DND-41 (cell line): ENCODE measurements at regions not wholly inside any gene's neighbourhood (a gene's known extent, or its start where the extent isn't known, plus 50 kb on each side); places are given as distances from the start of the nearest gene placed in this dataset.

ENCODE experiments used
- EZH2 ChIP-seq: IDR thresholded peaks from 3 replicates; pipeline ENCODE4 v1.6.1; 2012; ENCODE audit warnings: borderline replicate concordance, low read depth, mild to moderate bottlenecking, moderate library complexity, low read length, inconsistent platforms; ENCODE audit not compliant: severe bottlenecking
- TF ChIP-seq, protein P1 (sequence below): IDR thresholded peaks from 2 replicates; pipeline ENCODE4 v1.5.1; 2012; ENCODE audit warnings: borderline replicate concordance, low read length, moderate library complexity, mild to moderate bottlenecking; ENCODE audit not compliant: poor library complexity, severe bottlenecking; ENCODE audit errors: extremely low read depth

DNA sequence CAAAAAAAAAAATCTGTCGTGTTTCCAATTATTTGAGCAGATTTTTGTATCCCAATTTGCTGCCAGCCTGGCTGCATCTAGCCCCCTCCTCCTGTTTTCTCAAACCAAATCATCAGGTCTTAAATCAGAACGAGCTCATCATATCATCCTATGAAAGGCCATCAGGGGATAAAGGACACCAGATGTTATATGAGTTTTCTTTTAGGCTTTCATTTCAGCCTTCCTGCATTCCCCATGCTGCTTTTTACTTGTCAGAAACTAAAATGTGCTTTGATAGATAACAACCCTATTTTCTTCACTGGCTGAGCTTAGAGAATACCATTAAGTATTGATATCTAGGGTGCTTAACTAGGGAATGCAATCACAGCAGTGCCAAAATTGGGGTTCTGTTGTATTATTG, 968.4 kb upstream of the SLC35B3 start:
- TF ChIP-seq, protein P1, sequence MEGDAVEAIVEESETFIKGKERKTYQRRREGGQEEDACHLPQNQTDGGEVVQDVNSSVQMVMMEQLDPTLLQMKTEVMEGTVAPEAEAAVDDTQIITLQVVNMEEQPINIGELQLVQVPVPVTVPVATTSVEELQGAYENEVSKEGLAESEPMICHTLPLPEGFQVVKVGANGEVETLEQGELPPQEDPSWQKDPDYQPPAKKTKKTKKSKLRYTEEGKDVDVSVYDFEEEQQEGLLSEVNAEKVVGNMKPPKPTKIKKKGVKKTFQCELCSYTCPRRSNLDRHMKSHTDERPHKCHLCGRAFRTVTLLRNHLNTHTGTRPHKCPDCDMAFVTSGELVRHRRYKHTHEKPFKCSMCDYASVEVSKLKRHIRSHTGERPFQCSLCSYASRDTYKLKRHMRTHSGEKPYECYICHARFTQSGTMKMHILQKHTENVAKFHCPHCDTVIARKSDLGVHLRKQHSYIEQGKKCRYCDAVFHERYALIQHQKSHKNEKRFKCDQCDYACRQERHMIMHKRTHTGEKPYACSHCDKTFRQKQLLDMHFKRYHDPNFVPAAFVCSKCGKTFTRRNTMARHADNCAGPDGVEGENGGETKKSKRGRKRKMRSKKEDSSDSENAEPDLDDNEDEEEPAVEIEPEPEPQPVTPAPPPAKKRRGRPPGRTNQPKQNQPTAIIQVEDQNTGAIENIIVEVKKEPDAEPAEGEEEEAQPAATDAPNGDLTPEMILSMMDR = no peak
- TF ChIP-seq EZH2 = no peak
